A673 (cell line): ENCODE measurements at regions not wholly inside any gene's neighbourhood (a gene's known extent, or its start where the extent isn't known, plus 50 kb on each side); places are given as distances from the start of the nearest gene placed in this dataset.

ENCODE experiments used
- EZH2 ChIP-seq: fragments of 200-600 bp; sonication (generic); IDR thresholded peaks from 2 replicates; pipeline ENCODE4 v1.6.1; 2017; ENCODE audit warnings: borderline replicate concordance, low read depth, mild to moderate bottlenecking, mixed read lengths, antibody characterized with exemption, low read length; ENCODE audit not compliant: poor library complexity, severe bottlenecking
- TF ChIP-seq, protein P1 (sequence below): fragments of 300-800, 200-600 bp; sonication (generic); conservative IDR thresholded peaks from 2 replicates; pipeline ENCODE4 v1.5.1; 2017; ENCODE audit warnings: low read depth, mild to moderate bottlenecking, antibody characterized with exemption, low read length, moderate library complexity, mixed read lengths

DNA sequence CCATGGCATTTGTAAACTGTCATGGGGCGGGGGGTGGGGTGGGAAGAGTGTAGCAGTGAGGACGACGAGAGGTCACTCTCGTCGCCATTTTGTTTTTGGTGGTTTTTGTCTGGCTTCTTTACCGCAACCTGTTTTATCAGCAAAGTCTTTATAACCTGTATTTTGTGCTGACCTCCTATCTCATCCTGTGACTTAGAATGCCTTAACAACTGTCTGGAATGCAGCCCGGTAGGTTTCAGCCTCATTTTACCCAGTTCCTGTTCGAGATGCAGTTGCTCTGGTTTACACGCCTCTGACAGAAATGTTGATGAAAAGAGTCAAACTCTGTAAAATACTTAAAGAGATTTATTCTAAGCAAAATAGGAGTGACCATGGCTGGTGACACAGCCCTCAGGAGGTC, 852.0 kb downstream of the DACH1 start:
- TF ChIP-seq, protein P1, sequence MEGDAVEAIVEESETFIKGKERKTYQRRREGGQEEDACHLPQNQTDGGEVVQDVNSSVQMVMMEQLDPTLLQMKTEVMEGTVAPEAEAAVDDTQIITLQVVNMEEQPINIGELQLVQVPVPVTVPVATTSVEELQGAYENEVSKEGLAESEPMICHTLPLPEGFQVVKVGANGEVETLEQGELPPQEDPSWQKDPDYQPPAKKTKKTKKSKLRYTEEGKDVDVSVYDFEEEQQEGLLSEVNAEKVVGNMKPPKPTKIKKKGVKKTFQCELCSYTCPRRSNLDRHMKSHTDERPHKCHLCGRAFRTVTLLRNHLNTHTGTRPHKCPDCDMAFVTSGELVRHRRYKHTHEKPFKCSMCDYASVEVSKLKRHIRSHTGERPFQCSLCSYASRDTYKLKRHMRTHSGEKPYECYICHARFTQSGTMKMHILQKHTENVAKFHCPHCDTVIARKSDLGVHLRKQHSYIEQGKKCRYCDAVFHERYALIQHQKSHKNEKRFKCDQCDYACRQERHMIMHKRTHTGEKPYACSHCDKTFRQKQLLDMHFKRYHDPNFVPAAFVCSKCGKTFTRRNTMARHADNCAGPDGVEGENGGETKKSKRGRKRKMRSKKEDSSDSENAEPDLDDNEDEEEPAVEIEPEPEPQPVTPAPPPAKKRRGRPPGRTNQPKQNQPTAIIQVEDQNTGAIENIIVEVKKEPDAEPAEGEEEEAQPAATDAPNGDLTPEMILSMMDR: no peak
- TF ChIP-seq EZH2: no peak
